ENCODE measurements at regions not wholly inside any gene's neighbourhood (a gene's known extent, or its start where the extent isn't known, plus 50 kb on each side); places are given as distances from the start of the nearest gene placed in this dataset.

- peaks cover 3% of the 10 kb centered on the region for H3K9me3 Mint-ChIP-seq
- H3K27ac Mint-ChIP-seq, result no peak overlapping the region
- H3K27me3 Mint-ChIP-seq, result no peaks in the 10 kb centered on the region
- H3K4me1 Mint-ChIP-seq, result no peaks in the 10 kb centered on the region
- ATAC-seq, result no peak
- H3K36me3 Mint-ChIP-seq, result no peaks in the 10 kb centered on the region
- H3K4me3 Mint-ChIP-seq, result no peak overlapping the region
Measured at GRCh38 chr13:34128661-34129060, 310.7 kb downstream of the RFC3 start.

- Mint-ChIP-seq H3K4me3 (no peak overlapping the region), H3K36me3 (no peaks in the 10 kb centered on the region), H3K4me1 (no peaks in the 10 kb centered on the region), H3K27ac (no peak overlapping the region), H3K9me3 (peaks cover 3% of the 10 kb centered on the region), H3K27me3 (no peaks in the 10 kb centered on the region)
- no peak for ATAC-seq
Measured at GRCh38 chr13:34129436-34129835, 311.5 kb downstream of the RFC3 start.

DNA sequence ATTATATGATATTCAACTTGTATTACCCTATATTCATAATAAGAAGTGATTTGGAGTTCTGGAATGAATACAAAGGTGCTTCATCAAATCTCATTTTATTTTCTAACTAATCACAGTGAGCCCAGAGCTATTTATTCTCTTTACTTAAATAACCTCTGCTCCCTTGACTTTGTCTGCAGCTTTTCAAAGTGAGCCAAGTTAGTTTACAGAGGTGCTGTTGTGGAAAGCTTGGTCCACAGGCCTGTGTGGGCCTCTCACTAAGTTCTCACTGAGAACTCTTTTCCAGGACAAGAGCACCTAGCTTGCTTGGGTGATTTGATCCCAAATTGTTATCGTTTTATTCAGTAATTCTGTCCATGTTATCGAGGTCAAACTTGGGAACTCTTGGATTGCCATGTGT is 319.3 kb downstream of the RFC3 start:
- Mint-ChIP-seq H3K36me3 (no peaks in the 10 kb centered on the region), H3K9me3 (no peaks in the 10 kb centered on the region), H3K27me3 (no peaks in the 10 kb centered on the region), H3K27ac (no peak overlapping the region), H3K4me3 (no peak overlapping the region), H3K4me1 (no peaks in the 10 kb centered on the region)
- ATAC-seq, result no peak

DNA sequence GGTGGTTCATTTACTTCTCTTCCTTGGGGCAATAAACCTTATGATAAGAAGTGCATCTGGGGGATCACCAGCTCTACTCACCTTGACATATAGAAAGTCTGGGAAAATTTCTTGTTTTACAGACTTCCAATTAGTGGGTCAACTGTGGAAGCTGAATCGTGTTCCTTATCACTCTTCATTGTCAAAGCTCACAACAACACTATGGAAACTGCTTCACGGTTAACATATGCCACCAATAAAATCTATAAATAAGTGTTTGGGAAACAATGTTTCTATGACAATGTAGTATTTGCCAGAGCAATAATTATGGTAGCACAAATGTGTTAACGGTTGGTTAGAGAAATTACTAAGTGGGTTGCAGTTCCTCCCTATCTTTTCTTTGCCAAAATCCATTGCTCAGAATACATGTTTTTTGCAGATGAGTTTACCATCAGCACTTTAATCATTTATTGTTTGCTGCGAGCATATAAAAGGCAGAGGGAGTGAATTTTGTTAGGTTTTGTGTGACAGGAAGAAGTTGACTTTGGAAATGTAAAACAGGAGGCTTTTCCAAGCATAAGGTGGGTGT is 321.8 kb downstream of the RFC3 start:
- Mint-ChIP-seq H3K4me3 (no peak overlapping the region), H3K27ac (no peak overlapping the region), H3K9me3 (no peaks in the 10 kb centered on the region), H3K27me3 (no peaks in the 10 kb centered on the region), H3K4me1 (no peaks in the 10 kb centered on the region), H3K36me3 (no peaks in the 10 kb centered on the region)
- ATAC-seq, result no peak

DNA sequence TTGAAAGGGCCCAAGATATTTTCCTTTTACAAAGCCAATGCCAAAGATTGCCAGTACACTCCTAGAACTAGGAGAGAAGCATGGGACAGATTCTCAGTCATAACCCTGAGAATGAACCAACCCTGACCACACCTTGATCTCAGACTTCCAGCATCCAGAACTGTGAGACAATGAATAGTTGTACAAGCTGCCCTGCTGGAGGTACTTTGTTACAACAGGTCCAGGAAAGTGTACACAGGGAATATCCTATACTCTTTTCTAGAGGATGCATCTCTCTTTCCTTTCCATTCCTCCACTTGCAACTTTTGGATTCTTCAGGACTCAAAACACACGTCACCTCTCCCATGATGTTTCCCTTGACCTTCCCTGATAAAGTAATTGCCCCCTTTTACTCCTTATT is 325.7 kb downstream of the RFC3 start:
- peaks cover 1% of the 10 kb centered on the region for H3K27me3 Mint-ChIP-seq
- no peak overlapping the region for H3K27ac Mint-ChIP-seq
- no peaks in the 10 kb centered on the region for H3K36me3 Mint-ChIP-seq
- no peaks in the 10 kb centered on the region for H3K9me3 Mint-ChIP-seq
- H3K4me3 Mint-ChIP-seq, result no peak overlapping the region
- H3K4me1 Mint-ChIP-seq, result no peaks in the 10 kb centered on the region
- ATAC-seq, result no peak

DNA sequence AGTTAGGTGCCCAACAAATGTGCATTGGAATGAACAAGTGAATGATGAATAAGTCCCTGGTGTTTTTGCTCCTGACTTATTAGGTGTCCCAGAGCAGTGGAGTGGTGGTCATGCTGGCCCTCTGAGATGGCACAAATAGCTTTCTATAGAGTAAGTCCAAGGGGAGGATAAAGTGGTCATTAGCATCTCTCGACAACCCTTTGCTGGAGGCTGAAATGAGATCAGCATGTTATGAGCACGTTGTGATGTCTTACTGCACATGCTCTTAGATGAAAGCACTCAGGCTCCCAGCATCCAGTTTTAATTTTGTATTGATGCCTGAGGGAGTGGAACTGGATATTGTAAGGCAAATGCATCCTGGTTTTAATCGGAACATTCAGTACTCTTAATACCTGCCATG is 326.2 kb downstream of the RFC3 start:
- no peaks in the 10 kb centered on the region for H3K4me1 Mint-ChIP-seq

GRCh38 chr13:34145061-34145460 is 327.1 kb downstream of the RFC3 start:
- peaks cover 9% of the 10 kb centered on the region for H3K27me3 Mint-ChIP-seq
- no peaks in the 10 kb centered on the region for H3K36me3 Mint-ChIP-seq
- no peaks in the 10 kb centered on the region for H3K4me1 Mint-ChIP-seq
- H3K27ac Mint-ChIP-seq, result no peak overlapping the region
- H3K4me3 Mint-ChIP-seq, result no peak overlapping the region
- no peak for ATAC-seq
- H3K9me3 Mint-ChIP-seq, result no peaks in the 10 kb centered on the region

More for the DNA sequence above, 326.2 kb downstream of the RFC3 start:
- Mint-ChIP-seq H3K27ac (no peak overlapping the region), H3K9me3 (no peaks in the 10 kb centered on the region), H3K4me3 (no peak overlapping the region), H3K36me3 (no peaks in the 10 kb centered on the region), H3K27me3 (peaks cover 6% of the 10 kb centered on the region)
- ATAC-seq, result no peak

GRCh38 chr13:34148359-34148758 is 330.4 kb downstream of the RFC3 start:
- no peak for ATAC-seq
- Mint-ChIP-seq H3K27me3 (peaks cover 9% of the 10 kb centered on the region), H3K4me3 (no peak overlapping the region), H3K9me3 (peaks cover 2% of the 10 kb centered on the region), H3K4me1 (no peaks in the 10 kb centered on the region), H3K27ac (no peak overlapping the region), H3K36me3 (no peaks in the 10 kb centered on the region)

GRCh38 chr13:34151885-34152284 is 333.9 kb downstream of the RFC3 start:
- Mint-ChIP-seq H3K4me3 (no peak overlapping the region), H3K4me1 (peaks cover 4% of the 10 kb centered on the region), H3K27me3 (peaks cover 9% of the 10 kb centered on the region), H3K36me3 (no peaks in the 10 kb centered on the region), H3K9me3 (peaks cover 2% of the 10 kb centered on the region), H3K27ac (no peak overlapping the region)
- ATAC-seq, result no peak

DNA sequence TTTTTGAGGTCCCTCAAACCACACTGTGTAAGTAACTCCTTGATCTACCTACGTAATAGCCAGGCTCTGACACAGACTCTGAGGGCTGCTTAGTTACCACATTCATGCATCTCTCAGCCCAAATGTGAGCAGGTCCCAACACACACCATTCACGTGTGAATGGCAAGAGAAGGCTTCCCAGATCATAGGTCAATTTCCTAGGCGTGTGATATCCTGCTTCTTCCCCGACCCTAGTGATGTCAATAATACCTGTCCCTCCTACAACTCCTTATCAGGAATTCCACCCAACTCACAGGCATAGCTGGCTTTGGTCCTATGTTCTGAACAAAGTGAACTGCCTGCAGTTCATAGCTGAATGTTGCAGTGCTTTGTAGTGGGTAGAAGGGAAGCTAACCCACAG is 334.5 kb downstream of the RFC3 start:
- H3K27ac Mint-ChIP-seq, result no peak overlapping the region
- peaks cover 8% of the 10 kb centered on the region for H3K4me1 Mint-ChIP-seq

DNA sequence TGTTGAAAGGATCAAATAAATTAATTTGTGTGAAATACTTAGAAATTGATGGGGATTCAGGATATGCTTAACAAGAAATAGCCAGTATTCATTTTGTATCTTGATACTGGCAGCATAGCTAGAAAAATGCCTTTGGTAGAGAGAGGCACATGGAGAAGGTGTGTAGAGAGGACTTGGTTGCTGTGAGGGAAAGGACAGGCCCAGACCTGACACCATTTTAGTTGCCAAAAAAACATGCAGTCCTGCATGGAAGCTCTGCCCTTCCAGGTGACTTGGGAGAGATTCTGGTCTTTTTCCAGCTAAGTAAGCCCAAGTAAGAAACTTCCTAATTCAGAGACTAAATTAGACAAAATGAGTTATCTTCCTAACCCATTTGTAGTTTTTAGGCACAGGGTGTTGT is 335.0 kb downstream of the RFC3 start:
- ATAC-seq, result no peak
- Mint-ChIP-seq H3K4me1 (peaks cover 8% of the 10 kb centered on the region), H3K27ac (no peak overlapping the region), H3K36me3 (no peaks in the 10 kb centered on the region), H3K27me3 (peaks cover 9% of the 10 kb centered on the region), H3K9me3 (peaks cover 2% of the 10 kb centered on the region), H3K4me3 (no peak overlapping the region)

More for the DNA sequence above, 334.5 kb downstream of the RFC3 start:
- Mint-ChIP-seq H3K27me3 (peaks cover 9% of the 10 kb centered on the region), H3K4me3 (no peak overlapping the region), H3K9me3 (peaks cover 2% of the 10 kb centered on the region), H3K36me3 (no peaks in the 10 kb centered on the region)
- no peak for ATAC-seq

DNA sequence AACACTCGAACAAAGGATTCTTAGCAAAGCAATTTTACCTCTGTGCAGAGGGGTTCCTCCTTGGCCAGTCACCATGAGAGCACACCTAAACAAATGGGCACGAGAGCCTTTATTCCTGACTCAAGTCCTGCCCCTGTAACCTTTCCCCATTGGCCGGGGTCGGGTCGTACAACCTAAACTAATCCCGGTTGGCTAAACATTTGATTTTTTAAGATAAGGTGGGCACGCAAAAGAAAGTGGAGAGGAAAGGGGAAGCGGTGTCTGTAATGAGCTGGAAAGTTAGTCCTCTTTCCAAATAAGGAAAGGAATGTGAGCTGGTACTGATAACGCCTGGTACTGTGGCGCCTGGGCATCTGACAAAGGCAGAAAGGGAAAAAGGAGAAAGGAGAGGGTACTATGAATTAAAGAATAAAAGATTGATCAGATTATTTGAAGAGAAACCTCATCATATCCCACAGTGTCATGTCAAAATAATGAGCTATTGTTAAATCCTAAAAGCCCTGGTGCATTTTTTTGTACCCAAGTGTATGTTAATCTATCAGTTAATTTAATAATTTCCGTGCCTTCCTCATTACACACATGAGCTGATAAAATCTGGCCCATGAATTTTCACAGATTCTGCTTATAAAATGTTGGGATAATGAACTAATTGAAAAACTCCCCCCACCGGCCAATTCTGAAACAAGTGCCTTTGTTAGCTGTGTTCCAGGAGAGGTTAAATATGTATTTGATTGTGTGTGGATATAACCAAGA is 335.7 kb downstream of the RFC3 start:
- Mint-ChIP-seq H3K36me3 (no peaks in the 10 kb centered on the region), H3K4me3 (no peak overlapping the region)
- no peak for ATAC-seq

GRCh38 chr13:34155931-34156607 is 338.1 kb downstream of the RFC3 start:
- peaks cover 8% of the 10 kb centered on the region for H3K4me1 Mint-ChIP-seq
- H3K9me3 Mint-ChIP-seq, result peaks cover 2% of the 10 kb centered on the region
- H3K27me3 Mint-ChIP-seq, result peaks cover 15% of the 10 kb centered on the region
- no peak overlapping the region for H3K4me3 Mint-ChIP-seq
- H3K36me3 Mint-ChIP-seq, result no peaks in the 10 kb centered on the region
- no peak overlapping the region for H3K27ac Mint-ChIP-seq
- no peak for ATAC-seq

More for the DNA sequence above, 335.7 kb downstream of the RFC3 start:
- no peak overlapping the region for H3K27ac Mint-ChIP-seq
- H3K4me1 Mint-ChIP-seq, result peaks cover 8% of the 10 kb centered on the region
- peaks cover 2% of the 10 kb centered on the region for H3K9me3 Mint-ChIP-seq
- H3K27me3 Mint-ChIP-seq, result peaks cover 8% of the 10 kb centered on the region

GRCh38 chr13:34156841-34157365 is 339.0 kb downstream of the RFC3 start:
- no peak overlapping the region for H3K4me3 Mint-ChIP-seq
- no peaks in the 10 kb centered on the region for H3K36me3 Mint-ChIP-seq
- peaks cover 15% of the 10 kb centered on the region for H3K27me3 Mint-ChIP-seq
- peaks cover 8% of the 10 kb centered on the region for H3K4me1 Mint-ChIP-seq
- ATAC-seq, result peak; percentile 82
- no peak overlapping the region for H3K27ac Mint-ChIP-seq
- H3K9me3 Mint-ChIP-seq, result no peaks in the 10 kb centered on the region

DNA sequence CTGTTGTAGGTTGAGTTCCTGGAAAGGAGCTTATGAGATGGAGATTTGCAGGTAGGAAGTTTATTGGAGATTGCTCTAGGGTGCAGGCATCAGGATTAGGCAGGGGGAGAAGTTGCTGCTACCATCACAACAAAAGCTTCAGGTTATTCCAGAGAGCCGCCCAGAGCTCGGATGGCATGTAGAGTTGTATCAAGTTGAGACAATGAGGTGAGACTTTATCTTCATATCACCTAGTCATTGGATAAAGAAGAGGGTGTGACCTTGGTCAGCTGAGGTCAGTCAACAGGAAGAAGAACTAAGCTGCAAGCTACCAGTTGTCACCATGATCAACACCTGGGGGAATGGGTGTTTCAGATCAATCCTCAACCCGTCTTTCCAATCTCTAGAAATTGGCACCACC is 342.0 kb downstream of the RFC3 start:
- Mint-ChIP-seq H3K27me3 (peaks cover 15% of the 10 kb centered on the region), H3K4me1 (peaks cover 8% of the 10 kb centered on the region), H3K27ac (no peak overlapping the region), H3K4me3 (no peak overlapping the region), H3K36me3 (no peaks in the 10 kb centered on the region), H3K9me3 (no peaks in the 10 kb centered on the region)
- ATAC-seq, result no peak
